ENCODE measurements at regions not wholly inside any gene's neighbourhood (a gene's known extent, or its start where the extent isn't known, plus 50 kb on each side); places are given as distances from the start of the nearest gene placed in this dataset.

- TF ChIP-seq CTCF (IDR thresholded peaks at IDR 0.05; ENCODE audit: low read depth, low read length, missing control alignments), result no peak
- H3K4me3 ChIP-seq (ENCODE audit: low read depth, low read length), result no peak overlapping the region
- in situ Hi-C loops (cut with HindIII; ENCODE audit: low sequenced_read_pairs), result no loop called here
- no peak for DNase-seq (ENCODE audit: low read depth)
These were observed 1360.1 kb upstream of the GJE1 start for GRCh38 chr6:140772576-140772975.

GRCh38 chr6:140768133-140768532 lies 1364.6 kb upstream of the GJE1 start:
- no peak for TF ChIP-seq CTCF (IDR thresholded peaks at IDR 0.05; ENCODE audit: low read depth, low read length, missing control alignments)
- no peak overlapping the region for H3K4me3 ChIP-seq (ENCODE audit: low read depth, low read length)
- no peak for DNase-seq (ENCODE audit: low read depth)
- in situ Hi-C loops (cut with HindIII; ENCODE audit: low sequenced_read_pairs), result no loop called here

- no peak overlapping the region for H3K4me3 ChIP-seq (ENCODE audit: low read depth, low read length)
- DNase-seq (ENCODE audit: low read depth), result no peak
- TF ChIP-seq CTCF (IDR thresholded peaks at IDR 0.05; ENCODE audit: low read depth, low read length, missing control alignments), result no peak
- in situ Hi-C loops (cut with HindIII; ENCODE audit: low sequenced_read_pairs), result no loop called here
These were observed 1365.7 kb upstream of the GJE1 start for GRCh38 chr6:140766999-140767398.

GRCh38 chr6:140758169-140758877 lies 1374.4 kb upstream of the GJE1 start:
- in situ Hi-C loops (cut with HindIII; ENCODE audit: low sequenced_read_pairs), result no loop called here
- no peak for DNase-seq (ENCODE audit: low read depth)
- no peak for TF ChIP-seq CTCF (IDR thresholded peaks at IDR 0.05; ENCODE audit: low read depth, low read length, missing control alignments)
- H3K4me3 ChIP-seq (ENCODE audit: low read depth, low read length), result no peak overlapping the region

- TF ChIP-seq CTCF (IDR thresholded peaks at IDR 0.05; ENCODE audit: low read depth, low read length, missing control alignments), result no peak
- in situ Hi-C loops (cut with HindIII; ENCODE audit: low sequenced_read_pairs), result no loop called here
- no peak for DNase-seq (ENCODE audit: low read depth)
- H3K4me3 ChIP-seq (ENCODE audit: low read depth, low read length), result no peak overlapping the region
These were observed 1377.8 kb upstream of the CITED2 start for GRCh38 chr6:140752234-140752633.

GRCh38 chr6:140747114-140747513 lies 1372.7 kb upstream of the CITED2 start:
- no peak overlapping the region for H3K4me3 ChIP-seq (ENCODE audit: low read depth, low read length)
- in situ Hi-C loops (cut with HindIII; ENCODE audit: low sequenced_read_pairs), result no loop called here
- DNase-seq (ENCODE audit: low read depth), result no peak
- TF ChIP-seq CTCF (IDR thresholded peaks at IDR 0.05; ENCODE audit: low read depth, low read length, missing control alignments), result no peak
